Keratinocyte (primary cell): ENCODE measurements at regions not wholly inside any gene's neighbourhood (a gene's known extent, or its start where the extent isn't known, plus 50 kb on each side); places are given as distances from the start of the nearest gene placed in this dataset.

Experiments
- DNase-seq: peaks from one replicate; pipeline ENCODE4 v3.0.0-alpha.2; 2011; ENCODE audit warnings: low read depth, missing footprints, low spot score
- FAIRE-seq: peaks from 2 replicates; lab custom pipeline; 2011; peaks lifted over from hg19 to GRCh38; lab: Jason Lieb, UNC
- H2AFZ ChIP-seq: 2 replicates; pipeline ENCODE4 v1.6.0; 2012; ENCODE audit warnings: low read length, control low read depth, inconsistent platforms; ENCODE audit not compliant: control insufficient read depth
- H3K27ac ChIP-seq: 2 replicates; pipeline ENCODE4 v1.5.1; 2011; ENCODE audit warnings: low read length; ENCODE audit not compliant: control insufficient read depth, insufficient read depth
- H3K27me3 ChIP-seq: 3 replicates; pipeline ENCODE4 v1.6.0; 2011; ENCODE audit warnings: low read length; ENCODE audit not compliant: control insufficient read depth, insufficient read depth; ENCODE audit errors: extremely low read depth
- H3K36me3 ChIP-seq, 2 experiments: 2 replicates in 1 of 2; 3 replicates in 1 of 2; pipeline ENCODE4 v1.5.1; 2011; ENCODE audit warnings: low read length in 2 of 2, mild to moderate bottlenecking in 1 of 2; ENCODE audit not compliant: control insufficient read depth in 2 of 2, insufficient read depth in 2 of 2; ENCODE audit errors: extremely low read depth in 1 of 2
- H3K4me1 ChIP-seq: 3 replicates; pipeline ENCODE4 v1.5.1; 2011; ENCODE audit warnings: low read length; ENCODE audit not compliant: control insufficient read depth, insufficient read depth; ENCODE audit errors: extremely low read depth
- H3K4me2 ChIP-seq: 3 replicates; pipeline ENCODE4 v1.6.0; 2011; ENCODE audit warnings: low read depth, low read length; ENCODE audit not compliant: control insufficient read depth, insufficient read depth; ENCODE audit errors: extremely low read depth
- H3K4me3 ChIP-seq, 3 experiments: fragments of 200-600 bp in 1 of 3; sonication (generic) in 1 of 3; 2 replicates in 2 of 3; 3 replicates in 1 of 3; pipeline ENCODE4 v1.5.1; 2011 to 2016; ENCODE audit warnings: low read length in 3 of 3, mild to moderate bottlenecking in 3 of 3, control low read depth in 2 of 3, inconsistent platforms in 1 of 3, low read depth in 1 of 3, mixed read lengths in 1 of 3, mixed run types in 1 of 3, moderate library complexity in 1 of 3; ENCODE audit not compliant: control insufficient read depth in 2 of 3, insufficient read depth in 2 of 3; ENCODE audit errors: extremely low read depth in 1 of 3
- H3K79me2 ChIP-seq: 2 replicates; pipeline ENCODE4 v1.6.0; 2012; ENCODE audit warnings: low read length; ENCODE audit not compliant: control insufficient read depth, insufficient read depth
- H3K9ac ChIP-seq: 3 replicates; pipeline ENCODE4 v1.6.0; 2011; ENCODE audit warnings: low read length; ENCODE audit not compliant: control insufficient read depth, insufficient read depth; ENCODE audit errors: extremely low read depth
- H3K9me1 ChIP-seq: 3 replicates; pipeline ENCODE4 v1.6.0; 2011; ENCODE audit warnings: low read length; ENCODE audit not compliant: control insufficient read depth, insufficient read depth; ENCODE audit errors: extremely low read depth
- H3K9me3 ChIP-seq: 2 replicates; pipeline ENCODE4 v1.5.1; 2012; ENCODE audit warnings: low read depth, low read length; ENCODE audit not compliant: control insufficient read depth
- H4K20me1 ChIP-seq: 3 replicates; pipeline ENCODE4 v1.6.0; 2011; ENCODE audit warnings: low read length; ENCODE audit not compliant: control insufficient read depth, insufficient read depth; ENCODE audit errors: extremely low read depth
- CTCF ChIP-seq, 3 experiments: IDR thresholded peaks in 1 of 3; conservative IDR thresholded peaks in 1 of 3; optimal IDR thresholded peaks in 1 of 3; 2 replicates in 2 of 3; 3 replicates in 1 of 3; pipeline versions ENCODE3 to v1.5.1; 2011; ENCODE audit warnings: low read length in 3 of 3, mild to moderate bottlenecking in 3 of 3, moderate library complexity in 2 of 3, control low read depth in 1 of 3, inconsistent platforms in 1 of 3; ENCODE audit not compliant: insufficient read depth in 2 of 3; ENCODE audit errors: extremely low read depth in 1 of 3
- EZH2 ChIP-seq: IDR thresholded peaks from one replicate; pipeline ENCODE4 v1.6.1; 2012; ENCODE audit warnings: inconsistent platforms, mild to moderate bottlenecking, low read length, moderate library complexity
- dilution Hi-C: fragments of 300-500 bp; cut with MboI; formaldehyde crosslinking; loops from one replicate; pipeline ENCODE4 v1.7.0; 2020; ENCODE audit warnings: low sequenced_read_pairs; ENCODE audit not compliant: extremely low pct_ligation_motif_present

- no peaks in the 10 kb centered on the region for H4K20me1 ChIP-seq
- FAIRE-seq, result no peak
- no peaks in the 10 kb centered on the region for H3K9me1 ChIP-seq
- H3K27ac ChIP-seq, result no peak overlapping the region
- no peaks in the 10 kb centered on the region for H3K36me3 ChIP-seq
- H3K9me3 ChIP-seq, result no peaks in the 10 kb centered on the region
- no peaks in the 10 kb centered on the region for H3K79me2 ChIP-seq
- H3K4me3 ChIP-seq, result no peak overlapping the region
- no peak overlapping the region for H3K9ac ChIP-seq
- no peak for TF ChIP-seq CTCF (optimal IDR thresholded peaks at IDR 0.05 in 1 of 3, IDR thresholded peaks at IDR 0.05 in 1 of 3, conservative IDR thresholded peaks at IDR 0.05 in 1 of 3; ENCODE audit: extremely low read depth in 1 of 3, insufficient read depth in 2 of 3, low read length in 3 of 3)
- H3K27me3 ChIP-seq, result no peaks in the 10 kb centered on the region
- dilution Hi-C loops, result no loop called here
- no peak overlapping the region for H3K4me2 ChIP-seq
- H2AFZ ChIP-seq, result peak overlapping the region; percentile 64
- H3K4me1 ChIP-seq, result no peaks in the 10 kb centered on the region
- no peak for DNase-seq
These were observed 546.4 kb upstream of the FZD8 start for GRCh38 chr10:36188461-36188860.

DNA sequence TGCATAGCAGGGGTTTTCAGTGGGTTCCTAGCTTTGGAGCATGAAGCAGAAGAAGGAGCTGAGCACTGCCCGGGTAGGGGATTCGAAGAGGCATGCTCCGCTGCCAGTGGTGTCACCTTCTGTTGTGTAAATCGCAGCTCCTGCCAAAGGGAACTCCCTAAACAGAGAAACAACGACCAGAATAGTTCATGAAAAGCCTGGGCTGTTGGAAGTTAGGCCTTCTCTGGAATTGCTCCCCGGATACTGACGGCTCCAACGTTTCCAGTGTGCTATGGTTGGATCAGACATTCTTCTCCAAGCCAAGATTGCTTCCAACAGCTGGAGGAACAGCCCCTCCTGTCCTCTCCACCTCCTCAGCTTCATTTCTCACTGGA is 546.0 kb upstream of the FZD8 start:
- H3K4me2 ChIP-seq, result no peak overlapping the region
- no peaks in the 10 kb centered on the region for H3K4me1 ChIP-seq
- H3K9me3 ChIP-seq, result no peaks in the 10 kb centered on the region
- dilution Hi-C loops, result no loop called here
- H3K79me2 ChIP-seq, result no peaks in the 10 kb centered on the region
- FAIRE-seq, result no peak
- H3K36me3 ChIP-seq, result no peaks in the 10 kb centered on the region
- no peak overlapping the region for H3K9ac ChIP-seq
- H2AFZ ChIP-seq, result peak overlapping the region; percentile 64
- H4K20me1 ChIP-seq, result no peaks in the 10 kb centered on the region
- TF ChIP-seq EZH2 (no peak), CTCF (optimal IDR thresholded peaks at IDR 0.05 in 1 of 3, IDR thresholded peaks at IDR 0.05 in 1 of 3, conservative IDR thresholded peaks at IDR 0.05 in 1 of 3; ENCODE audit: extremely low read depth in 1 of 3, insufficient read depth in 2 of 3, low read length in 3 of 3) (no peak)
- no peaks in the 10 kb centered on the region for H3K9me1 ChIP-seq
- no peaks in the 10 kb centered on the region for H3K27me3 ChIP-seq
- H3K27ac ChIP-seq, result no peak overlapping the region
- DNase-seq, result no peak
- H3K4me3 ChIP-seq, result no peak overlapping the region
